T-helper 2 cell treated with Interferon-gamma antibody and Interleukin-4, amounts not matched to agents 5 μg/mL and 100 μg/mL, for 36 hours (primary cell): ENCODE measurements at regions not wholly inside any gene's neighbourhood (a gene's known extent, or its start where the extent isn't known, plus 50 kb on each side); places are given as distances from the start of the nearest gene placed in this dataset.

Source experiments
- DNase-seq: peaks from one replicate; pipeline ENCODE4 v3.0.0; 2021; ENCODE audit warnings: low spot score
- H3K27ac Mint-ChIP-seq: one replicate; pipeline ENCODE4 v1.8.0; 2021; ENCODE audit warnings: mild to moderate bottlenecking, mixed read lengths
- H3K27me3 Mint-ChIP-seq: one replicate; pipeline ENCODE4 v1.8.0; 2021; ENCODE audit warnings: low read depth, mixed read lengths
- H3K36me3 Mint-ChIP-seq: one replicate; pipeline ENCODE4 v1.8.0; 2021; ENCODE audit warnings: low read depth, mixed read lengths
- H3K4me1 Mint-ChIP-seq: one replicate; pipeline ENCODE4 v1.8.0; 2021; ENCODE audit warnings: low read depth, mixed read lengths
- H3K4me3 Mint-ChIP-seq: one replicate; pipeline ENCODE4 v1.8.0; 2022; ENCODE audit warnings: mild to moderate bottlenecking, moderate library complexity, mixed read lengths
- H3K9me3 Mint-ChIP-seq: one replicate; pipeline ENCODE4 v1.8.0; 2021; ENCODE audit warnings: mixed read lengths

DNA sequence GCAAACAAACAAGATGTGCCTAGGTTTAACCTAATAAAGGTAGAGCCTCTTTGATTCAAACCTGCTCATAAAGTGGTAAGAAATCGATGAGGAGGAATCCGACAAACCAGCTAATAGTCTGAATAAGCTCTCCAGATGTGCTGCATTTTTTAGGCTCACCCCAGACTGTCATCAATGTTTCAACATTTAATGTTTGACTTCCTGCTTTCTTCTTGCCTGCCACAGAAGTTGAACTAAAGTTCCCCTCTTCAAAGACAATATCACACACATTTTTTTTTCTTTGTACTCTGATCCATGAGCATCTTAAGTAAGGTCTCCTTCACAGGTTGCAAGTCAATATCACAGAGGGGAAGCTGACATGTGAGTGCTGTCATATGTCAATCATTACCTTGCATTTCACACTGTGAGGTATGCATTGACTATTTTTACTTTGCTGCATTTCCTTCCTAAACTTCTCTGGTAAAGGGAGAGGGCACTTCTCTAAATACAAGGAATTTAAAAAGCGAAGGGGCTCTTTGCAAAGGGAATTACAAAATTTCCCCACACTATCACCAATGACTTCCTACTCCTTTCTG is 172.3 kb upstream of the MCTP2 start:
- Mint-ChIP-seq H3K27me3 (peaks cover 8% of the 10 kb centered on the region), H3K9me3 (no peaks in the 10 kb centered on the region), H3K4me1 (no peaks in the 10 kb centered on the region), H3K36me3 (no peaks in the 10 kb centered on the region), H3K4me3 (no peak overlapping the region), H3K27ac (no peak overlapping the region)
- no peak for DNase-seq

DNA sequence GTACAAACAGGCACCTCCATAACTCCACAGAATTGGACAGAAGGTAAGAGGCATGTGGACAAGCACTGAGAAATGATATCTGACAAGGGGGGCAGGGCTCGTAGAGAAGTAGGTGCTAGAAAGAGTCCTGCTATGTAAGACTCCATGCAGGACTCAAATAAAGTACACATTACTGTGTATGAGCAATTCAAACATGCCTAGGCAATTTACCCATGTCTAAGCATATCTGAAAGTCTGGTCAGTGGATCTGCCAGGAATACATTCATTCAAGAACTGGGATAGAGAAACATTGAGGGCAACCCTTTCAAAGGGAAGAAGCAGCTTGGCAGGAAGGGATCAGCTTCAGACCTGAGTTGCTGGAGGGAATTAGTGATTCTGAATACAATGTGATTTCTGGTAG is 174.1 kb upstream of the MCTP2 start:
- H3K27ac Mint-ChIP-seq = no peak overlapping the region
- DNase-seq = no peak
- H3K4me1 Mint-ChIP-seq = no peaks in the 10 kb centered on the region
- no peaks in the 10 kb centered on the region for H3K36me3 Mint-ChIP-seq
- no peak overlapping the region for H3K4me3 Mint-ChIP-seq
- H3K27me3 Mint-ChIP-seq = peaks cover 8% of the 10 kb centered on the region
- no peaks in the 10 kb centered on the region for H3K9me3 Mint-ChIP-seq

DNA sequence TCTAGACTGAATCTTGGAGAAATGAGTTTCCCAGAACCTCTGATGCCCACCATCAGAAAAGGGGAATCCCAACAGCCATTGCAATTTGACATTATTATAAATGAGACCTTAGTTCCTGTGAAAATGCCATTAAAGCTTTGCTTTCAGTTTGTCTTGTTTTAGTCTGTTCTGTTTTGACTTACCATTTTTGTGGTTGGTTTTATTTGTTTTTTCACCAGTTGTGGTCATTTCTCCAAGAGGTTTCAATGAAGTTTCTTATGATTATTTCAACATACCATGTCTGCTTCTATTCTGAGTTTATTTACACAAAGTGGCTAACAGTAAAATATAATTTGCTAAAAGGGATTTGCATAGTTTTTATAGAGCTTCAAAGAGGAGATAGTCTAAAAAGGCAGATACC is 175.0 kb upstream of the MCTP2 start:
- H3K4me1 Mint-ChIP-seq = no peaks in the 10 kb centered on the region
- H3K27ac Mint-ChIP-seq = no peak overlapping the region
- no peaks in the 10 kb centered on the region for H3K36me3 Mint-ChIP-seq
- H3K9me3 Mint-ChIP-seq = no peaks in the 10 kb centered on the region
- no peak for DNase-seq
- no peak overlapping the region for H3K4me3 Mint-ChIP-seq
- H3K27me3 Mint-ChIP-seq = peaks cover 6% of the 10 kb centered on the region

DNA sequence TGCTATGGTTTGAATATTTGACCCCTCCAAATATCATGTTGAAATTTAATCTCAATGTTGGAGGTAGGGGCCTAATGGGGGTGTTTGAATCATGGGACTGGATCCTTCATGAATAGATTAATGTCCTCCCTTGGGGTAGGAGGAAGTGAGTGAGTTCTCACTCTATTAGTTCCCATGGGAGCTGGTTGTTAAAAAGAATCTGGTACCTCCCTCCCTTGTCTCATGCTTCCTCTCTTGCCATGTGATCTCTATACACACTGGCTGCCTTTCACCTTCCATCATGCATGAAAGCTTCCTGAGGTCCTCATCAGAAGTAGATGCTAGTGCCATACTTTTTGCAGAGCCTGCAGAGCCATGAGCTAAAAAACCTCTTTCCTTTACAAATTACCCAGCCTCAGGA is 177.7 kb upstream of the MCTP2 start:
- no peaks in the 10 kb centered on the region for H3K9me3 Mint-ChIP-seq
- H3K27ac Mint-ChIP-seq = no peak overlapping the region
- H3K4me1 Mint-ChIP-seq = no peaks in the 10 kb centered on the region
- H3K4me3 Mint-ChIP-seq = no peak overlapping the region
- no peak for DNase-seq
- no peaks in the 10 kb centered on the region for H3K27me3 Mint-ChIP-seq
- H3K36me3 Mint-ChIP-seq = no peaks in the 10 kb centered on the region

DNA sequence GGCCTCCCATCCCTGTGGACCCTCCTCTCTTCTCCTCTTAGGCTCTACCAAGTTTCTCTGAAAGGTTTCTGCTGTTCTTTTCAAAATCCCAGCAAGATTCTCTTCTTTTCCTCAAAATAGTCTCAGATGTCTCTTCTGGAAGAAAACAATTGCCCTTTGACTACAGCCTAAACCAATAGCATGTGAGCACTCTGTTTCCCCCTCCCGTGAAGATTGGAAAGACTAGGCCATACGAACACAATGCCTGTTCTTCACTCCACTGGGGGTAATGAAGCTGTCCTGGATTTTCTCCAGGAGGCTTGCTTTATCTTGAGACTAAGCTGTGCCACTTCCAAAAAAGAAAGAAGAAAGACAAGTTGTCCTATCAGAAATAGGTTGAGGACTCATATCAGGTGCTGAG is 178.7 kb upstream of the MCTP2 start:
- no peaks in the 10 kb centered on the region for H3K9me3 Mint-ChIP-seq
- no peaks in the 10 kb centered on the region for H3K27me3 Mint-ChIP-seq
- DNase-seq = no peak
- H3K36me3 Mint-ChIP-seq = no peaks in the 10 kb centered on the region
- no peaks in the 10 kb centered on the region for H3K4me1 Mint-ChIP-seq
- no peak overlapping the region for H3K27ac Mint-ChIP-seq
- no peak overlapping the region for H3K4me3 Mint-ChIP-seq

DNA sequence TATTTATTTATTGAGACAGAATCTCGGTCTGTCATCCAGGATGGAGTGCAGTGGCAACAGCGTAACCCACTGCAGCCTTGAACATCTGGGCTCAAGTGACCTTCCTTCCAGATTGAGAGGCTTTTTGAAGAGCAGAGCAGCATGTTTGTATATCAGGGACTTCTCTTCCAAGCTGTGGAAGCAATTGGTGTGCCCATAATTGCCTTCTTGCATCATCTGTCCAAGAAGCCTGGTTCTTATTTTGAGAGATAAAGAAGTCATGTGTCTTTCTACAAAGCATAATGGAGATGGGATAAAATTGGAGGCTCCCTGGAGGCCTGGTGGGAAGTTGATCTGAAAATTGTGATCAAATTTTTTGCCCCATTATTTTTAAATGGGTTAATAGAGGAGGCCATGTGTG is 183.8 kb upstream of the MCTP2 start:
- no peaks in the 10 kb centered on the region for H3K27me3 Mint-ChIP-seq
- no peak overlapping the region for H3K27ac Mint-ChIP-seq
- no peaks in the 10 kb centered on the region for H3K4me1 Mint-ChIP-seq
- H3K4me3 Mint-ChIP-seq = no peak overlapping the region
- no peaks in the 10 kb centered on the region for H3K9me3 Mint-ChIP-seq
- no peak for DNase-seq
- no peaks in the 10 kb centered on the region for H3K36me3 Mint-ChIP-seq

DNA sequence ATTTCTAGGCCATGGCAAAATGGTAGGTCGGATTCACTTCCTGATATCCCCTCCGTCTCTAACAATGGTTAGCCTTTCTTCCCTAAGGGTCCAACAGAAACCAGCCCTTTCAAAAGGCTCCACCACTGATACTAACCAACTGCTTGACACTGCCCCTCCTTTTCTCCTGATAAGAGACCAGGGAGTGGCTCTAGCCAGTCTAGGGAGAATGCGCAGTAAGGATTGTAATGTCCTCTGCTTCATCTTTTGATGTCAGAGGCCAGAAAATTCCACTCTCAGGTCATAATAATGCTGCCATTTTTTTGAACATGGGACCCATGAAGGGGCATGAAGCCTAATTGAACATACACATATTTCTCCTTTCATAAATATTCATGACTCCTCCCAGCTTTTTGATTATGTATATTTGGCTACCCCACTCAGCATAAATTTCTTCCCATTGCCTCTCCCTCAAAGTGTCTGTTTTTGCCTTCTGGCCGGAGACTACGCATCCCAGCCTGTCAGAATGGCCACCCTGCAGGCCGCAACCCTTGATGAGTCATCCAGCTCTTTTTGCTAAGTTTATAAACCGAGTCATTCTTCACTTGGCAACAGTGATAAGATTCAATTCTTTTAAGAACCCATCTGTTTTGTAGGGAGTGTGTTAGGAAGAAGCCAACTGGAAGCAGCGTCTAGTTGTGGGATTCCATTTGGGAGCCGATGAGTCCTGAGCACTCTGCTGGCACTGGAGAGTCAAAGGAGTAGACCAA is 189.0 kb upstream of the MCTP2 start:
- Mint-ChIP-seq H3K4me1 (no peaks in the 10 kb centered on the region), H3K27me3 (peaks cover 2% of the 10 kb centered on the region), H3K36me3 (no peaks in the 10 kb centered on the region), H3K9me3 (no peaks in the 10 kb centered on the region), H3K4me3 (no peak overlapping the region), H3K27ac (no peak overlapping the region)
- no peak for DNase-seq

DNA sequence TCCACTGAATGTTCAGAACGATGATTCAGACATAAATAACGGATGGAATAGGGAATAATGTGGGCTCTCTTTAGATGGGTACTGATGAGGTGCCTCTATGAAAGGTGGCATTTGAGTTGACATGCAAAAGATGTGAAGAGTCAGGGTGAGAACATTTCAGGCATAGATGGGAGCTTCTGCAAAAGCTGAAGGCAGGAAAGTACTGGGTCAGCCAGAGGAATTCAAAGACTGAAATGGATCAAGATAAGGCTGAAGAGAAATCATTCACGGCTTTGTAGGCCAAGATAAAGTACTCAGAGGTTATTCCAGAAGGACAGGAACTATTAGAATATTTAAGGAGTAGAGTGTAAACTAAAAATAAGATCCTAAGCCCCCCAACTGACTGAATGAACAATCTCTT is 189.6 kb upstream of the MCTP2 start:
- Mint-ChIP-seq H3K36me3 (no peaks in the 10 kb centered on the region), H3K27ac (no peak overlapping the region), H3K27me3 (peaks cover 2% of the 10 kb centered on the region), H3K4me1 (no peaks in the 10 kb centered on the region), H3K4me3 (no peak overlapping the region), H3K9me3 (no peaks in the 10 kb centered on the region)
- no peak for DNase-seq

DNA sequence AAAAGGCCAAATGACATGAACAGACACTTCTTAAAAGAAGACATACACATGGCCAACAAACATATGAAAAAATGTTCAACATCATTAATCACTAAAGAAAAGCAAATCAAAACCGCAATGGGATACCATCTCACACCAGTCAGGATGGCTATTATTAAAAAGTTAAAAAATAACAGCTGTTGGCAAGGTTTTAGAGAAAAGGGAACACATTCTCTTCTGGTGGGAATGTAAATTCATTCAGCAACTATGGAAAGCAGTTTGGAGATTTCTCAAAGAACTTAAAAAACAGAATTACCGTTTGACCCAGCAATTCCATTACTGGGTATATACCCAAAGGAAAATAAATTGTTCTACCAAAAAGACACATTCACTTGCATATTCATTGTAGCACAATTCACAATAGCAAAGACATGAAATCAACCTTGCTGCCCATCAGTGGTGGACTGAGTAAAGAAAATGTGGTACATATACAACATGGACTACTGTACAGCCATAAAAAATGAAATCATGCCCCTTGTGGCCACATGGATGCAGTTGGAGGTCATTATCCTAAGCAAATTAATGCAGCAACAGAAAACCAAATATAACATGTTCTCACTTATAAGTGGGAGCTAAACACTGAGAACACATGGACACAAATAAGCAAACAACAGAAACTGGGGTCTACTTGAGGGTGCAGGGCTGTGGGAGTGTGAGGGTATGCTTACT is 190.7 kb upstream of the MCTP2 start:
- no peaks in the 10 kb centered on the region for H3K9me3 Mint-ChIP-seq
- H3K36me3 Mint-ChIP-seq = no peaks in the 10 kb centered on the region
- peaks cover 2% of the 10 kb centered on the region for H3K27me3 Mint-ChIP-seq
- H3K27ac Mint-ChIP-seq = no peak overlapping the region
- H3K4me3 Mint-ChIP-seq = no peak overlapping the region
- no peak for DNase-seq
- H3K4me1 Mint-ChIP-seq = no peaks in the 10 kb centered on the region

DNA sequence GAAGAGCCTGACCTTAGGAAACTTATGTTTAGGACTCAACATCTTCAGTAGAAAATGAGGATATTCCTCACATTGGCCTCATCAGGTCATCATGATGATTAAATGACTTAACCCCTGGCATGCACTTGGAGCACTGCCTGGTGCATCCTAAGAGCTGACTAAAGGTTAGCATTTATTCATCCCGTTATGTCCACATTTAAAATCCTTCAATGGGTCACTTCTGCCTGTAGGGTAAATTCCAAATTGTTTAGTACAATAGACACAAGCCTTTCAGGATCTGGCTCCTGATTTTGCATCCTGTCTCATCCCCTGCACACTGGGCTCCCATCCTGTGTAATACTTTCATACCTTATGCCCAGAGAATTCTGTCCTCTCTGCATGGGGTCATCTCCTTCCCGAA is 195.2 kb upstream of the MCTP2 start:
- no peaks in the 10 kb centered on the region for H3K4me1 Mint-ChIP-seq
- no peaks in the 10 kb centered on the region for H3K9me3 Mint-ChIP-seq
- H3K4me3 Mint-ChIP-seq = no peak overlapping the region
- H3K27me3 Mint-ChIP-seq = peaks cover 2% of the 10 kb centered on the region
- H3K27ac Mint-ChIP-seq = no peak overlapping the region
- no peak for DNase-seq
- H3K36me3 Mint-ChIP-seq = no peaks in the 10 kb centered on the region

DNA sequence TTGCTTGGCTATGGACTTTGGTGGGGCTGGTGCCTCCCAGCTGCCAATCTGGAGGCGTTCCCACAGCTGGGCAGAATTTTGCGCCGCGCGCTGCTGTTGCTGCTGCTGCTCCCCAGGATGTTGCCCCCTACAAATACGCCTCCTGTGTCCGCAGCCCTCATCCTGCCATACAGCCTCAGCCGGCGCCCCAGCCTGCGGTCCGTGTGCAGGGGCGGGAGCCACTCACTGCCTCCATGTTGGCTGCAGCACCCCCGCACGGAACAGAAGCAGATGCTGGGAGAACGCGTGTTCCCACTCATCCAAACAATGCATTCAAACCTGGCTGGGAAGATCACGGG is 197.7 kb upstream of the MCTP2 start:
- Mint-ChIP-seq H3K27ac (no peak overlapping the region), H3K4me1 (no peaks in the 10 kb centered on the region), H3K9me3 (no peaks in the 10 kb centered on the region), H3K27me3 (peaks cover 2% of the 10 kb centered on the region), H3K36me3 (no peaks in the 10 kb centered on the region), H3K4me3 (no peak overlapping the region)
- DNase-seq = no peak

DNA sequence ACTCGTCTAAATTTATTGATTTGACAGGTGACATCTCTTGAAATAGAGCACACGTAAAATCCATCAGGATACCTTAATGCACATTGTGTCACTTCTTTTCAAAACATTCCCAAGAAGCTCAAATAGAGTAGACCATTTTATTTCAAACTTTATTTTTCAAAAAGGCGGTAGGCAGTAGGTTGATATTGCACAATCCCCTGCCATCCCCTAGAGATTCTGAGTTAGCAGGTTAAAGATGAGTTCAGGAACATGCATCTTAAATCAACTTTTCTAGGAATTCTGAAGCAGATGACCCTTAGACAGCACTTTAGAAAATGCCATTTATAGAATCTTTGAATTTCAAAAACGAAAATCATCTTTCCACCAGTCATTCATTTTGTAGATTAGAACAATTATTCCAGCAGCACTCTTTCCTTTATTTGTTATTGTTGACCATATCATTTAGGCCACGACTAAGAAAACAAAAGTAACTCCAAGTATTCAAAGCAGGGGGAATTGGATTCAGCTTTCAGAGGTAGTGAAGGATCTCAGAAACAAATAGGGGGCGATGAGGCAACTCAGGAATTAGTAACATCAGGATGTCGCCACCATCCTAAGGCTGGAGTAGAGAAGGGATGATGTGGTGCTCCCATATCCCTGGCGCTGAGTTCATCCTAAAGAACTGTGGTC is 198.2 kb upstream of the MCTP2 start:
- no peak for DNase-seq
- Mint-ChIP-seq H3K27ac (no peak overlapping the region), H3K9me3 (no peaks in the 10 kb centered on the region), H3K27me3 (peaks cover 4% of the 10 kb centered on the region), H3K4me3 (no peak overlapping the region), H3K4me1 (no peaks in the 10 kb centered on the region), H3K36me3 (no peaks in the 10 kb centered on the region)

DNA sequence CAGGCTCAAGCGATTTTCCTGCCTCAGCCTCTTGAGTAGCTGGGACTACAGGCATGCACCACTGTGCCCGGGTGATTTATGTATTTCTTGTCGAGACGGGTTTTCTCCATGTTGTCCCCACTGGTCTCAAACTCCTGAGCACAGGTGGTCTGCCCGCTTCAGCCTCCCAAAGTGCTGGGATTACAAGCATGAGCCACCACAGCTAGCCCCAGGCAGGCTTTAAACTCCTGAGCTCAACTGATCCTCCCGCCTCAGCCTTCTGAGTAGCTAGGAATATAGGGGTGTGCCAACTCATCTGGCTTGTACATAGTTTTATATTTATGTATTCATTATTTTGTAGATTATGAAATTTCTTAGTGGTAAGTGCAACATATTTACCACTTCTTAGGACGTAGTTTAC is 198.8 kb upstream of the MCTP2 start:
- H3K9me3 Mint-ChIP-seq = no peaks in the 10 kb centered on the region
- H3K4me1 Mint-ChIP-seq = no peaks in the 10 kb centered on the region
- DNase-seq = no peak
- no peak overlapping the region for H3K4me3 Mint-ChIP-seq
- H3K27me3 Mint-ChIP-seq = peaks cover 3% of the 10 kb centered on the region
- H3K27ac Mint-ChIP-seq = no peak overlapping the region
- H3K36me3 Mint-ChIP-seq = no peaks in the 10 kb centered on the region

DNA sequence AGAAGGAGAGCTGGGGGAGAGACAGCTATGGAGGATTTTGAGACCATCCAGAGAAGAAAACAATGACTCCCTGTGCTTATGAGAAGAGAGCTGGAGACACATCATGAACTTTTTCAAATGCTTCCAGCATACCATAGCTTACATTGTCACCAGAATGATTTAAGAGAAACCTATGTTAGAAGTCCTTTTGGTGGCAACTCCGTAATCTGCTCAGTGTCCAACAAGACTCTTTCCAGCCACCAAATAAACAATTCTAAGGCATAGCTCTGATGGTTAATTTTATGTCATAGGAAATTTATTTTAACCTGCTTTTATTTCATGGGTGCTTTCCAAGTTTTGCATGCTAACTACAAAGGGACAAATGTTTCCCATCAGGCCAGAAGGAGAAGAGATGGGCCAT is 200.3 kb upstream of the MCTP2 start:
- Mint-ChIP-seq H3K36me3 (no peaks in the 10 kb centered on the region), H3K27ac (no peak overlapping the region), H3K4me1 (no peaks in the 10 kb centered on the region), H3K9me3 (no peaks in the 10 kb centered on the region), H3K4me3 (no peak overlapping the region), H3K27me3 (peaks cover 3% of the 10 kb centered on the region)
- DNase-seq = no peak
